HCT116 (cell line): ENCODE measurements at regions not wholly inside any gene's neighbourhood (a gene's known extent, or its start where the extent isn't known, plus 50 kb on each side); places are given as distances from the start of the nearest gene placed in this dataset.

ENCODE experiments used
- ATAC-seq: fragments of 200-7000 bp; cut with Tn5 transposase; 2 replicates; pipeline ENCODE4 v1.9.1; 2020; ENCODE audit warnings: mild to moderate bottlenecking, moderate library complexity
- BruUV-seq: library from RNA; stranded (reverse); fragments of 400-500 nt; replicated peaks from 2 replicates; lab custom pipeline; 2021; lab: Mats Ljungman, UMichigan
- CTCF ChIA-PET: fragments of 300-600 bp; sonication (Branson Sonifier 250); formaldehyde crosslinking; loops from one replicate; lab custom pipeline; 2021; ENCODE audit warnings: antibody characterized with exemption; lab: Charles Lee
- POLR2A ChIA-PET: fragments of 300-600, 350-600 bp; sonication (Branson Sonifier 250); formaldehyde crosslinking; loops from one replicate; lab custom pipeline; 2021; ENCODE audit warnings: antibody characterized with exemption; lab: Charles Lee
- RAD21 ChIA-PET, 2 experiments: fragments of 300-600 bp; sonication (Branson Sonifier 250); formaldehyde crosslinking; loops; one replicate each; lab custom pipeline; 2023; ENCODE audit warnings: low total read pairs in 2 of 2; ENCODE audit not compliant: uncharacterized antibody in 2 of 2, unreplicated experiment in 2 of 2, low non-redundant PET in 1 of 2; lab: Charles Lee
- DNase-seq: peaks from one replicate; pipeline ENCODE4 v3.0.0-alpha.2; 2010; ENCODE audit warnings: low read depth, low spot score
- H2AFZ ChIP-seq: fragments of 200-600 bp; shearing (Covaris generic), sonication (generic); 2 replicates; pipeline ENCODE4 v1.6.1; 2017; ENCODE audit warnings: low read depth, mixed run types, mixed read lengths, antibody characterized with exemption, low read length; ENCODE audit not compliant: poor library complexity, severe bottlenecking
- H3K27ac ChIP-seq: 2 replicates; pipeline ENCODE4 v1.5.1; 2012; ENCODE audit warnings: low read depth, low read length
- H3K27me3 ChIP-seq: fragments of 200-600 bp; sonication (generic); 2 replicates; pipeline ENCODE4 v1.6.1; 2016; ENCODE audit warnings: mixed run types, low read length, mixed read lengths; ENCODE audit not compliant: insufficient read depth
- H3K36me3 ChIP-seq, 2 experiments: fragments of 200-500 bp in 1 of 2; fragments of 200-600 bp in 1 of 2; sonication (Bioruptor generic) in 1 of 2; sonication (generic) in 1 of 2; 2 replicates each; pipeline versions ENCODE4 v1.5.1 to v1.6.1; 2014 to 2016; ENCODE audit warnings: low read length in 2 of 2, inconsistent platforms in 1 of 2, mixed read lengths in 1 of 2, mixed run types in 1 of 2; ENCODE audit not compliant: insufficient read depth in 2 of 2, control insufficient read depth in 1 of 2
- H3K4me1 ChIP-seq, 2 experiments: fragments of 200-600 bp in 1 of 2; sonication (generic) in 1 of 2; 2 replicates each; pipeline versions ENCODE4 v1.5.1 to v1.6.1; 2012 to 2017; ENCODE audit warnings: low read length in 2 of 2, inconsistent platforms in 1 of 2, mild to moderate bottlenecking in 1 of 2, mixed read lengths in 1 of 2, mixed run types in 1 of 2, moderate library complexity in 1 of 2; ENCODE audit not compliant: insufficient read depth in 2 of 2, control insufficient read depth in 1 of 2
- H3K4me2 ChIP-seq: fragments of 200-600 bp; sonication (generic); 2 replicates; pipeline ENCODE4 v1.6.1; 2017; ENCODE audit warnings: mixed run types, low read length, mixed read lengths
- H3K4me3 ChIP-seq, 2 experiments: fragments of 200-600 bp in 1 of 2; sonication (generic) in 1 of 2; replicated peaks in 1 of 2; 2 replicates each; pipeline ENCODE4 v1.5.1; 2011 to 2016; ENCODE audit warnings: low read length in 2 of 2, control low read depth in 1 of 2, low read depth in 1 of 2, mild to moderate bottlenecking in 1 of 2, mixed read lengths in 1 of 2, mixed run types in 1 of 2
- H3K79me2 ChIP-seq: fragments of 200-600 bp; sonication (generic); 2 replicates; pipeline ENCODE4 v1.6.1; 2017; ENCODE audit warnings: mild to moderate bottlenecking, mixed run types, low read length, moderate library complexity, mixed read lengths; ENCODE audit not compliant: insufficient read depth
- H3K9ac ChIP-seq: fragments of 200-600 bp; sonication (generic); 2 replicates; pipeline ENCODE4 v1.6.1; 2016; ENCODE audit warnings: low read length, mixed read lengths
- H3K9me2 ChIP-seq: fragments of 200-600 bp; sonication (generic), shearing (Covaris generic); 2 replicates; pipeline ENCODE4 v1.6.1; 2017; ENCODE audit warnings: mixed run types, mild to moderate bottlenecking, moderate library complexity; ENCODE audit not compliant: insufficient read depth
- H3K9me3 ChIP-seq, 2 experiments: fragments of 200-500 bp in 1 of 2; fragments of 200-600 bp in 1 of 2; sonication (Bioruptor generic) in 1 of 2; sonication (generic) in 1 of 2; 2 replicates each; pipeline ENCODE4 v1.6.1; 2014 to 2017; ENCODE audit warnings: low read length in 2 of 2, mixed read lengths in 2 of 2, inconsistent platforms in 1 of 2, low read depth in 1 of 2, mild to moderate bottlenecking in 1 of 2, mixed run types in 1 of 2, moderate library complexity in 1 of 2; ENCODE audit not compliant: control insufficient read depth in 1 of 2, insufficient read depth in 1 of 2
- H4K20me1 ChIP-seq: fragments of 200-600 bp; sonication (generic), shearing (Covaris generic); 2 replicates; pipeline ENCODE4 v1.6.1; 2017; ENCODE audit warnings: mixed run types, mild to moderate bottlenecking, moderate library complexity; ENCODE audit not compliant: insufficient read depth
- CBX3 ChIP-seq: IDR thresholded peaks from 2 replicates; pipeline ENCODE4 v1.6.1; 2012; ENCODE audit warnings: low read depth
- CEBPB ChIP-seq: IDR thresholded peaks from 2 replicates; pipeline ENCODE4 v1.6.1; 2012; ENCODE audit warnings: low read depth
- EGR1 ChIP-seq: IDR thresholded peaks from 2 replicates; pipeline ENCODE4 v1.6.1; 2012; ENCODE audit warnings: low read depth
- MAX ChIP-seq: IDR thresholded peaks from 2 replicates; pipeline ENCODE4 v1.6.1; 2012
- POLR2A ChIP-seq: IDR thresholded peaks from 2 replicates; pipeline ENCODE4 v1.7.0; 2011; ENCODE audit warnings: borderline replicate concordance; ENCODE audit not compliant: insufficient read depth, insufficient read length; ENCODE audit errors: extremely low read depth
- POLR2AphosphoS5 ChIP-seq: IDR thresholded peaks from 2 replicates; pipeline ENCODE4 v1.6.1; 2011; ENCODE audit warnings: mild to moderate bottlenecking, low read depth, low read length, moderate library complexity
- RAD21 ChIP-seq: IDR thresholded peaks from 2 replicates; pipeline ENCODE4 v1.6.1; 2012; ENCODE audit warnings: low read depth, mild to moderate bottlenecking
- SIN3A ChIP-seq: IDR thresholded peaks from 2 replicates; pipeline ENCODE4 v1.6.1; 2012; ENCODE audit warnings: low read depth
- SP1 ChIP-seq: IDR thresholded peaks from 2 replicates; pipeline ENCODE4 v1.6.1; 2012; ENCODE audit warnings: low read depth
- SRF ChIP-seq: IDR thresholded peaks from 2 replicates; pipeline ENCODE4 v1.6.1; 2012; ENCODE audit warnings: low read depth
- TCF7L2 ChIP-seq: IDR thresholded peaks from 2 replicates; pipeline ENCODE4 v1.7.0; 2011; ENCODE audit warnings: borderline replicate concordance, inconsistent platforms; ENCODE audit not compliant: insufficient read depth, insufficient read length; ENCODE audit errors: extremely low read depth
- YY1 ChIP-seq: IDR thresholded peaks from 2 replicates; pipeline ENCODE4 v1.6.1; 2011; ENCODE audit warnings: low read length, low read depth, moderate library complexity, mild to moderate bottlenecking; ENCODE audit not compliant: insufficient replicate concordance; ENCODE audit errors: extremely low read depth
- ZFX ChIP-seq: fragments of 450-650 bp; IDR thresholded peaks from 2 replicates; pipeline ENCODE4 v1.6.1; 2017
- intact Hi-C: fragments of 100-400 bp; cut with micrococcal nuclease; formaldehyde crosslinking; loops from 2 replicates; pipeline ENCODE4 v1.10.0; 2022
- TF ChIP-seq, protein P1 (sequence below): IDR thresholded peaks from 2 replicates; pipeline ENCODE4 v1.6.1; 2012

DNA sequence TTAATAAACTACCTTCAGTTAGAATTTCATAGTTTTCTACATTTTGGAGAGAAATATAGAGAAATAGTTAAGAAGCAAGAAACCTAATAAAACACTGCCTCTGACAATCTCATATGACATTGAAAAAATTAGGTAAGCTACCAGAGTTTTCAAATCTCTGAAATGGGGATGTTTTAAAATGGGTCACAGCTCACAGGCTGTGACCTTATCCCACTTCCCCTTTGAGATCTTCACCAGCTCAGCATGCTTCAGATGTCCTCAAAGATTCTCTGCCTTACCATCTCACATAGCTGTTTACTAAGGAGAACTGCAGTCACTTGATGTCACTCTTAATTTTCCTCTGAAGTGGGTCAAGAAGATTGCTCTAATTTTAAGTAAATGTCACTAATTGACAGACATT lies 717.8 kb downstream of the JRKL start:
- no peaks in the 10 kb centered on the region for H3K4me1 ChIP-seq
- H4K20me1 ChIP-seq: no peaks in the 10 kb centered on the region
- no peaks in the 10 kb centered on the region for H3K9me2 ChIP-seq
- no TSS peak for BruUV-seq
- H3K27me3 ChIP-seq: no peaks in the 10 kb centered on the region
- no peak overlapping the region for H3K4me2 ChIP-seq
- no peak overlapping the region for H2AFZ ChIP-seq
- DNase-seq (no peak), ATAC-seq (no peak)
- ChIA-PET CTCF (no interaction called here), POLR2A (no interaction called here), RAD21 (no interaction called here)
- no peaks in the 10 kb centered on the region for H3K79me2 ChIP-seq
- intact Hi-C loops: no loop called here
- no peak overlapping the region for H3K4me3 ChIP-seq
- H3K36me3 ChIP-seq: no peaks in the 10 kb centered on the region
- H3K27ac ChIP-seq: no peak overlapping the region
- peaks cover 0 to 4% of the 10 kb centered on the region in 2 experiments; a peak in 2 of 4 replicates for H3K9me3 ChIP-seq
- TF ChIP-seq EGR1 (no peak), SIN3A (no peak), YY1 (no peak), RAD21 (no peak), CBX3 (no peak), MAX (no peak), SRF (no peak), SP1 (no peak), CEBPB (no peak)
- TF ChIP-seq, protein P1, sequence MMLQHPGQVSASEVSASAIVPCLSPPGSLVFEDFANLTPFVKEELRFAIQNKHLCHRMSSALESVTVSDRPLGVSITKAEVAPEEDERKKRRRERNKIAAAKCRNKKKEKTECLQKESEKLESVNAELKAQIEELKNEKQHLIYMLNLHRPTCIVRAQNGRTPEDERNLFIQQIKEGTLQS: no peak
- TF ChIP-seq, all 23 proteins: peak for 0
- H3K9ac ChIP-seq: no peak overlapping the region

DNA sequence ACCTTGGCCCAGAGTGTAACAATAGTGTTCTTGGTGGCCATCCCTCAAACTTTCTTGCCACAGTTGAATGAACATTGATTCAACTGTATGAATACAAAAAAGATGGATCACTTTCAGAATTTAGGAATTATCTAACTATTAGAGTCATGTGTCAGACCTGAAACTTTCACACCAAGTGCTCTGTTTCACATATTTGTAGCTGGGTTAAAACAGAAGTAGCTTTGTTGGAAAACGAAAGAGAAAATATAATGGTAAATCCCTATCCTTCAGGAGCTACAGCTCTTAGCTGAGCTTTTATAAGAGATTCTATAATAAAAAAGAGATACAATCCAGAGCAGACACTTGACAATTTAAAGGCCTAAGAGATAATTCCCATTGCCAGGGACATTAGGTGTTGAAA lies 719.3 kb downstream of the JRKL start:
- H3K9me2 ChIP-seq: no peaks in the 10 kb centered on the region
- RAD21 ChIA-PET: no interaction called here
- H3K27me3 ChIP-seq: no peaks in the 10 kb centered on the region
- no peak for DNase-seq
- POLR2A ChIA-PET: no interaction called here
- CTCF ChIA-PET: no interaction called here
- BruUV-seq: no TSS peak
- no peak for TF ChIP-seq CBX3
- TF ChIP-seq TCF7L2: no peak
- no peak for TF ChIP-seq POLR2A
- no peak for TF ChIP-seq EGR1
- TF ChIP-seq ZFX: no peak
- no peak for TF ChIP-seq POLR2AphosphoS5
- no peak overlapping the region for H3K9ac ChIP-seq
- H3K4me1 ChIP-seq: no peaks in the 10 kb centered on the region
- intact Hi-C loops: no loop called here
- H3K4me2 ChIP-seq: no peak overlapping the region
- peaks cover 0 to 7% of the 10 kb centered on the region in 2 experiments; a peak in 2 of 4 replicates for H3K9me3 ChIP-seq
- no peak overlapping the region for H2AFZ ChIP-seq
- H3K27ac ChIP-seq: no peak overlapping the region
- H3K36me3 ChIP-seq: no peaks in the 10 kb centered on the region
- ATAC-seq: no peak
- H3K79me2 ChIP-seq: no peaks in the 10 kb centered on the region
- H3K4me3 ChIP-seq: no peak overlapping the region
- H4K20me1 ChIP-seq: no peaks in the 10 kb centered on the region
